GM19455 (cell line): ENCODE measurements at regions not wholly inside any gene's neighbourhood (a gene's known extent, or its start where the extent isn't known, plus 50 kb on each side); places are given as distances from the start of the nearest gene placed in this dataset.

Experiments
- ATAC-seq: cut with Tn5 transposase; IDR thresholded peaks from one replicate; pipeline ENCODE4 v1.9.1; 2021; ENCODE audit not compliant: unreplicated experiment

DNA sequence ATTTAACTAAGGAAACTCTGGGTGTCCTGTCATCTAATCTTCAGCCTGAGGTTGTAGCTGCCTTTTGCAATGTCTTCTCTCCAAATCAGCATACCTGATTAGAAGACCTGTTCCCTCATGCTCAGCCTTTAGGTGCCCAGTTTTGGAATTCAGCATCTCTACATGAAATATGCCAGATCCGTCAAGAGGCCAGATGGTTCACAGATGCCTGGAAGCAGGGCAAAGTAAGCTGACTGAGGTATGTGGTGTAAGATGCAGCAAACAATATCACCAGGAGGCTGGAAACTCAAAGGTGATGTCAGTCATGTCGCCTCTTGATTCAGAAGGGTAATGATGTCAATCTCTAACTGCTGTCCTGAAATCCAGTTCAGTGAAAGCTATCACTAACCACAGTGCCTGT is 324.4 kb downstream of the PRELID2 start:
- no peak for ATAC-seq

- ATAC-seq = no peak
These were observed 324.8 kb downstream of the PRELID2 start for GRCh38 chr5:145510324-145510723.

DNA sequence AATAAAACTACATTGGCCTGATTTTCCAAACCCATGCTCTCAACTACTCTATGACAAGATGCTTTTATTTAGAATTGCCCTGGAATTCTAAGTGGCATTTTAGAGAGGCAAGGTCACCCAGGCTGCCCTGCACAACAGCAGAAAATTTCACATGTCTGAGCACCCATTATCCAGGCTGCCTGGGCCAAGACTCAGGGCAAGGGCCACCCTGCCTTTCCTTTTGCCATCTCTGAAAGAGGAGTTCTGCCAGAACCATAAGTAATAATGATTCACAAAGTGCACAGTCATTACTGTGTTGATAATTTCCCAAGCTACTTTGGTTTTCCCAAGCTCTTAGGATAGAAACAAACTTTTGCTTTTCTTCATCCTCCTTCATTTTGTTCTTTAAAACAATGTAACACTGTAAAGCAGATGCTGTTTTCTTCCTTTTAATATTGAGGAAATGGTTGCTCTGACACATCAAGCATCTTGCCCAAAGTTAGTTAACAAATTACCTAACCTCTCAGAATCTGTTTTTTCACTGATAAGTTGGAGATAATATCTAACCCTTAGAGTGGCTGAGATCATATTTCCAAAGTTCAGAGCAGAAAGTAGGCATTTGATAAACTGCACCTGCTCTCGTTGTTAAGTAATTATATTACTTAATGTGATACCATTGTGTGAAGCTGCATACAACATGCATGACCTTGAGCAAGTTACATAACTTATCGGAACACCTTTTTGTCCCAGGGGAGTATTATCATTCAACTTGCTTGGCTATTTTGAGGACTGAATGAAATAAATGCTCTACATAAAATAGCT is 325.6 kb downstream of the PRELID2 start:
- ATAC-seq = no peak

DNA sequence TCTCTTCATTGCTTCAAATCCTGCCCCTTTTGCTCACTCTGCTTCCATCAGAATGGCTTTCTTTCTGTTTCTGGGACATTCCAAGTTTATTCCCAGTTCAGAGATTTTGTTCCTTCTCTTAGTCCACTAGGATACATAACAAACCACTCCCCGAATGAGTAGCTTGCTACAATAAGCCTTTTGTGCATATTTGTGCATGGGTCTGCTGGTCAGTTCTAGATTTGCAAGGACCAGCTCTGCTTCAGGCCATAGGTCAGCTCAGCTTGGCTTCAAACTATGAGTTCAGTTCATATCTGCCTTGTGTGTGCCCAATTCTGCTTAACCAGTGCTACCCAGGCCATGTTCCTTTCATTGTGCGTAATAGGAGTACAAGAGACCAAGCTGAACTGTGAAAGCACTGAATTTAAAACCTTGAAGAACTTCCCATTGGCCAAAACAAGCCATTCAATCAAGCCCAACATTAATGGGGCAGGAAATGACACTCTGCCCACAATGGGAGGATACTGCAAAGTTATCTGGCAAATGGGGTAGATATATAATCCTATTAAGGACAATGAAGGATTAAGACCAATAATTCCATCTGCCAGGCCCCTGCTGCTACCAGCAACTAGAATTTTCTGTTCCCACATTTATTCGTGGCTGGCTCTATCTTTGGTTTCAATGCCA is 328.8 kb downstream of the PRELID2 start:
- no peak for ATAC-seq

- no peak for ATAC-seq
These were observed 332.2 kb downstream of the PRELID2 start for GRCh38 chr5:145502906-145503305.

GRCh38 chr5:145500710-145501109 is 334.4 kb downstream of the PRELID2 start:
- ATAC-seq = no peak

DNA sequence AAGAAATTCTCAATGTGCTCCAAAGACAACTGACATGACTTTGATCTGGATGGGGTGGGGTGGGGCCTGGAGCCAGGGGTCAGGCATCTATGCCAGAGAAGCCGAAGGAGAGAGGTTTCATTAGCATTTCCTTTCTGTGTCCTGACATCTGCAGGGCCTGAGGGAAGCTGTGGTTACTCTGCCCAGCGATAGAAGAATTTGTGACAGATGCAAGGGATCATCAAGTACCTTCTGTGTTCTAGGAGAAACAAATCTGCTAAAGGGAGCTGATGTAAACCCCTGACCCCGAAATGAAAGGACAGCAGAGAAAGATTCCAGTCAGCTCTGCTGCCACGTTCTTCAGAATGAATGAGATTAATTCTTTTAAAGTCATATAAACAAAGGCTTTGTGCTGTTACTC is 335.7 kb downstream of the PRELID2 start:
- ATAC-seq = no peak

DNA sequence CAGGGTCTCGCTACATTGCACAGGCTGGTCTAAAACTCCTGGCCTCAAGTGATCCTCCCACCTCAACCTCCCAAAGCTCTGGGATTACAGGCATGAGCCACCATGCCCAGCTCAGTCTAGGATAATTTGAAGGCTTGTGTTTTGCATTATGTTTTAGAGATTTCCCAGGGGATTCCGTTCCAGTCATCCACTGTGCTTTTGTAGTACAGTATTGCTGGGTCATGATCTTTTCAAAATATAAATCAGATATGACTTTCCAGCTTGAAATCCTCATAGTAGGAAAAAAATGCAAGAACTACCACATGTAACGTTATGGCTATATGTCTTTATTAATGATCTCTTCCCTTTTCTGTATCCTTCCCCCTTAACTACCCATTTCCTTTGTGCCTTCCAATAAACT is 338.1 kb downstream of the PRELID2 start:
- ATAC-seq = no peak

- ATAC-seq = no peak
These were observed 339.4 kb downstream of the PRELID2 start for GRCh38 chr5:145495741-145496140.

DNA sequence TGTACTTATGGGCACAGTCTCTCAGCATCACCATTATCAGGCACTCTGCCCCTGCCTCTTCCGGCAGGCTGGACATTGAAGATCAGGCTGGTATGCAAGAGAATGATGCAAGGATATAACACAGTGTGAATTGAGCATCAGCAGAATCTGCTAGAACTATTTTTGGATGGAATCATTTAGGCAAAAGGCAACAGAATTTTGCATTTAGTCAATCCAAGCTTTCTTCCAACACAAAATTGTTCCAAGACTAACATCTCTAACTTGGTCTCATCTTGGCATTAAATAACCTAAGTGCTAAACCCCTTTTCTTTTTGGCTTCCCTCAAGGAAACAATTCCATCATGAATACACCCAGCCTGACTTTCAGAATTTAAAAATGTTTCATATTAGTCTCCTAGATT is 339.9 kb downstream of the PRELID2 start:
- no peak for ATAC-seq

DNA sequence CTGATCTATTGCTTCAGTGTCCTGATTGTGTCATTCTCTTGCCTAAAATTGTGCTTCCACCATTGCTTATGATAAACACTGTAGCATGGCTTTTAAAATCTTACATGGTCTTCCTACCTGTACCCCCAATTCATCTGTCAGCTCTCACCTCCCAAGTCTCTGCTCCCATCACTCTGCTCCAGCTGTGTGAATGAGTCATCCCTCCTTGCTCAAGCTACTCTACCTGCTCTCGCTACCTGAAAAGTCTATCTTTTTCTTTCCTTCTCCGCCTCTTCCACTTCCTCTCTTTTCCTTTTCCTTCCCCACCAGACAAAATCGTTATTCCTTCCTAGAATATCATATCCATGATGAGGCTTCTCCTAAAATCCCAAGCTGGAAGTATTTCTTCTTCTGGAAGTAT is 341.7 kb downstream of the PRELID2 start:
- ATAC-seq = no peak

- no peak for ATAC-seq
These were observed 345.6 kb downstream of the PRELID2 start for GRCh38 chr5:145489516-145489915.

GRCh38 chr5:145484158-145484557 is 351.0 kb downstream of the PRELID2 start:
- no peak for ATAC-seq

DNA sequence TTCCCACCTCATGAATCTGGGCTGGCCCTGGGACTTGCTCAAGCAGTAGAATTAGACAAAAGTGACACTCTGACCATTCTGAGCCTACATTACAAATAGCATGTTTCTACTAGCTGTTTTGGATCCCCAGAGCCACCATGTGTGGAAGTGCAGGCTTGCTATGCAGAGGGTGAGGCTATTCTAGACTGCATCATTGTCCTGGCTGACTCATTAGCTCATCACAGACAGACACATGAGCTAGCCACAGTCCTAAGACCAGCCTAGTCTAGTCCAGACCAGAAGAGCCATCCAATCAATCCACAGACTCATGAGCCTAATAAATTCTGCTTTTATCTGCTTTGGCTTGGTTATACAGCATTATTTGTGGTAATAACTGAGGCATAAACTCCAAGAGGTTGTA is 351.9 kb downstream of the PRELID2 start:
- ATAC-seq = no peak

DNA sequence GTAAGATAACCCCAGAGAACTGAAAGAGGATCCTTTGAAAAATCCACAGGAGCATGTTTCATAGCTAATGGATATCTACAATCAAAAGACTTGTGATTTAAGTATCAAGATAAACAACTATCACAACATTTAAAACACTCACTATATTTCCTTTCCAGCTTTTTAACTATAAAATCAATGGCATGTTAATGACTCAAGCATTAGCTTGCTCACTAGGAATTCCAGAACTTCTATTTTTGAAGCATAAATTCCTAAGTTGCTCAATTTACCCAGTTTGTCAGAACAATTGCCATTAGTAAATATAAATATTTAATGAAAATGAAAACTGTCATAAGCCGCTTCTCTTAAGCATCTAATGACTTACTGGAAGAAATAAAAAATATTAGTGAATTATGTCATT is 355.3 kb downstream of the PRELID2 start:
- no peak for ATAC-seq

- ATAC-seq = no peak
These were observed 355.9 kb downstream of the PRELID2 start for GRCh38 chr5:145479271-145479670.

GRCh38 chr5:145478651-145479050 is 356.5 kb downstream of the PRELID2 start:
- no peak for ATAC-seq

- ATAC-seq = no peak
These were observed 362.0 kb downstream of the PRELID2 start for GRCh38 chr5:145473042-145473642.

GRCh38 chr5:145471831-145472612 is 363.1 kb downstream of the PRELID2 start:
- no peak for ATAC-seq

GRCh38 chr5:145471026-145471425 is 364.1 kb downstream of the PRELID2 start:
- no peak for ATAC-seq

DNA sequence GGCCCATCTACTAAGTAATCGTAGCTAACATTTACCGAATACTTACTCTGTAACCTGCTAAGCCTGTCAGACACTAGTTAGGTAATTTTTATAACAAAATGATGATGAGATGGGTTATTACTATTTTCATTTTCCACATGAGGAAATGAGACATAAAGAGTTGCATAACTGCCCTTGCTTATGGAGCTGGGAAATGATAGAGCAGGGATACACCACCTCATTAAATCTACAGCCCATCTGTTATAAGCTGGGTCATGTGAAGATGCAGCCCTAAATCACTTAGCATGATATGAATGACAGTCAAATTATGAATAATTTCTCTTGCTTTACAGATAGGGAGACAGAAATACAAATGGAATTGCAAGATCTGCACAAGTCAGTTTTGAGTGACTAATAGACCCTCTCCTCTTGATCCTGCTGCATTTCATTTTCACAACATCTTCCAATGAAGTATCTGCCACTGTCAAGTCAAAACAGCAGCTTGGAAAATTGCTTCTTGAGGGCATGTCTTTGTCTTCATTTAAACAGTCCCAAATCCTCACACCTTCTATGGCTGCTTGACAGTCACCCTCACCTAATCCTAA is 364.7 kb downstream of the PRELID2 start:
- no peak for ATAC-seq
